Loucy (cell line): ENCODE measurements at regions not wholly inside any gene's neighbourhood (a gene's known extent, or its start where the extent isn't known, plus 50 kb on each side); places are given as distances from the start of the nearest gene placed in this dataset.
"Not testable (repeated sequence)": the region's sequence is repeated elsewhere in the genome, so short reads cannot be mapped to it uniquely, and the experiment has no call there.

Source experiments
- H2AFZ ChIP-seq: fragments of 200-600 bp; sonication (generic); 2 replicates; pipeline ENCODE4 v1.6.0; 2016; ENCODE audit warnings: antibody characterized with exemption, mild to moderate bottlenecking, low read length, moderate library complexity
- H3F3A ChIP-seq: fragments of 200-600 bp; 2 replicates; pipeline ENCODE4 v1.6.0; 2016; ENCODE audit warnings: antibody characterized with exemption, low read depth, mild to moderate bottlenecking
- H3K27me3 ChIP-seq: fragments of 200-600 bp; sonication (generic); 2 replicates; pipeline ENCODE4 v1.6.1; 2014; ENCODE audit warnings: low read length, mild to moderate bottlenecking; ENCODE audit not compliant: insufficient read depth, poor library complexity, severe bottlenecking
- H3K36me3 ChIP-seq: fragments of 200-600 bp; sonication (generic); 2 replicates; pipeline ENCODE4 v1.6.1; 2016; ENCODE audit warnings: low read length; ENCODE audit not compliant: insufficient read depth
- H3K4me1 ChIP-seq: fragments of 200-600 bp; sonication (generic); 2 replicates; pipeline ENCODE4 v1.5.1; 2014; ENCODE audit warnings: low read length, mild to moderate bottlenecking; ENCODE audit not compliant: insufficient read depth, poor library complexity, severe bottlenecking
- H3K4me2 ChIP-seq: fragments of 200-600 bp; sonication (generic); 2 replicates; pipeline ENCODE4 v1.6.0; 2014; ENCODE audit warnings: antibody characterized with exemption, low read length, low read depth, mild to moderate bottlenecking; ENCODE audit not compliant: poor library complexity, severe bottlenecking
- H3K4me3 ChIP-seq: fragments of 200-600 bp; sonication (generic); 2 replicates; pipeline ENCODE4 v1.5.1; 2014; ENCODE audit warnings: low read length, mild to moderate bottlenecking, mixed read lengths; ENCODE audit not compliant: poor library complexity, severe bottlenecking
- H3K79me2 ChIP-seq: fragments of 200-600 bp; sonication (generic); 2 replicates; pipeline ENCODE4 v1.6.1; 2014; ENCODE audit warnings: low read length; ENCODE audit not compliant: insufficient read depth
- H3K9ac ChIP-seq: fragments of 200-600 bp; sonication (generic); 2 replicates; pipeline ENCODE4 v1.6.0; 2014; ENCODE audit warnings: mild to moderate bottlenecking, low read depth, low read length, moderate library complexity; ENCODE audit not compliant: poor library complexity, severe bottlenecking
- H3K9me2 ChIP-seq: fragments of 200-600 bp; sonication (generic); replicated peaks from 2 replicates; pipeline ENCODE4 v1.6.1; 2016; ENCODE audit warnings: low read depth, low read length, mixed read lengths
- H3K9me3 ChIP-seq: fragments of 200-600 bp; sonication (generic); 2 replicates; pipeline ENCODE4 v1.6.1; 2014; ENCODE audit warnings: mild to moderate bottlenecking, antibody characterized with exemption, low read length, low read depth; ENCODE audit not compliant: insufficient read depth
- H4K20me1 ChIP-seq: fragments of 200-600 bp; sonication (generic); 2 replicates; pipeline ENCODE4 v1.6.0; 2014; ENCODE audit warnings: antibody characterized with exemption, low read length, mild to moderate bottlenecking; ENCODE audit not compliant: insufficient read depth, poor library complexity, severe bottlenecking
- CTCF ChIP-seq: fragments of 200-600 bp; sonication (generic); conservative IDR thresholded peaks from 2 replicates; pipeline ENCODE4 v1.5.1; 2014; ENCODE audit warnings: mild to moderate bottlenecking, antibody characterized with exemption, low read length
- EZH2phosphoT487 ChIP-seq: fragments of 200-600 bp; IDR thresholded peaks from 2 replicates; pipeline ENCODE4 v1.6.1; 2018; ENCODE audit warnings: antibody characterized with exemption, mild to moderate bottlenecking, moderate library complexity, borderline replicate concordance

- not testable (repeated sequence) for H3K79me2 ChIP-seq, H3K4me3 ChIP-seq, H4K20me1 ChIP-seq, H3K27me3 ChIP-seq, H3K4me2 ChIP-seq, H3K9me2 ChIP-seq, H2AFZ ChIP-seq, H3K9ac ChIP-seq, H3K36me3 ChIP-seq, H3K9me3 ChIP-seq, H3F3A ChIP-seq
- TF ChIP-seq CTCF: peak; percentile 51
- H3K4me1 ChIP-seq: peaks cover 40% of the 10 kb centered on the region
Observed at GRCh38 chr14:106177266-106178246, 651.2 kb downstream of the TMEM121 start.

DNA sequence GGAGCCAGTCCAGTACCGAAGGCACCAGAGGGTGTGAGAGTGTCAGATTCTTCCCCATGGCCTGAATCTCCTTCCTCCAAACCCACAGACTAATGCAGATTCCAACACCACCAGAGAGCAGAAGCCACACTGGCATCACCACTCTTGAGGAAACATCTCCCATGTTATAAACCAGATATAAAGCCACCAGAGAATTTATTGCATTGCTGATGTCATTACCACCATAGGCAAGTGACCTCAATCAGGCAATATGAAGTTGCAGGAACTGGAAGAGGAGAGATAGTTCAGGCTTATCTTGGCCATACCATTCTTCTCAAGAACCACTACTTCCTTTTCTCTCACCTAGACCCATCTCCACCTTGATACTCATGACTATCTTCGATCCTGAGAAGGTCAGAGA is 653.4 kb downstream of the TMEM121 start:
- H3K4me3 ChIP-seq: no peak overlapping the region
- no peaks in the 10 kb centered on the region for H3K9me3 ChIP-seq
- H4K20me1 ChIP-seq: no peaks in the 10 kb centered on the region
- H3K4me1 ChIP-seq: peaks cover 34% of the 10 kb centered on the region
- H3K27me3 ChIP-seq: no peaks in the 10 kb centered on the region
- no peak overlapping the region for H2AFZ ChIP-seq
- H3K9ac ChIP-seq: no peak overlapping the region
- no peak for TF ChIP-seq CTCF
- no peak for TF ChIP-seq EZH2phosphoT487
- H3K9me2 ChIP-seq: no peaks in the 10 kb centered on the region
- H3F3A ChIP-seq: no peaks in the 10 kb centered on the region
- H3K36me3 ChIP-seq: no peaks in the 10 kb centered on the region
- H3K79me2 ChIP-seq: no peaks in the 10 kb centered on the region
- no peak overlapping the region for H3K4me2 ChIP-seq

- H3K4me1 ChIP-seq: peaks cover 25% of the 10 kb centered on the region
- not testable (repeated sequence) for H3K9me3 ChIP-seq
Observed at GRCh38 chr14:106184771-106185170, 658.4 kb downstream of the TMEM121 start.

DNA sequence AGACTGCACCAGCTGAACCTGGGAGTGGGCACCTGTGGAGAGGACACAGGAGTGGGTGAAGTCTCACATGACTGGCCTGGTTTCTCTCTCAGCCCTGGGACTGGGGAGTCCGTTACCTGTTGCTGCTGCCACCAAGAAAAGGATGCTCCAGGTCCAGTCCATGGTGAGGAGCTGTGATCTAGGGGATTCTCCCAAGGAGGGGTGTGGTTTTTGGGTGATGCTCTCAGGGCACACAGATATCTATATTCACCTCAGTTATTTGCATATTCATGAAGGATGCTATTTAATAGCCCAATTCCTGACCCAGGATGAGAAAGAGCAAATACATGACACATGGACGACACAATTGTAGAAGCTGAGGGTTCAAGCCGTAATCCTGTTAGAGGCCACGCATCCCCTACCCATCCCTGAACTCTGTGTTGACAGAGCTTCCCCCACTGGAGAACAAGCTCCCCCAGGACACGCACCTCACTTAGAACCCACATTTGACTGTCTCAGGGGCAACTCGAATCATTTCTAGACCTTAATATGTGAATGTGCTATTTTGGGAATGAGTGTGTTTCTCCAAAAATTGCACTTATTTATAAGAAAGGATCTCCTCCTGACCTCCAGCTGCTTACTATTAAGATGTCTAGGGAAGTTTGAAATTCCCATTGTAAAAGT is 658.9 kb downstream of the TMEM121 start:
- not testable (repeated sequence) for H3K36me3 ChIP-seq, H3K9me2 ChIP-seq, H4K20me1 ChIP-seq, H3K9me3 ChIP-seq, H3K27me3 ChIP-seq, H2AFZ ChIP-seq, H3K79me2 ChIP-seq, H3F3A ChIP-seq
- Histone ChIP-seq H3K9ac (peak overlapping the region; percentile 4), H3K4me1 (peaks cover 20% of the 10 kb centered on the region), H3K4me2 (peak overlapping the region; percentile 67), H3K4me3 (peak overlapping the region; percentile 28)

More at GRCh38 chr14:106184771-106185170, 658.4 kb downstream of the TMEM121 start:
- H3K79me2 ChIP-seq, H3F3A ChIP-seq, H3K36me3 ChIP-seq, H3K27me3 ChIP-seq, H4K20me1 ChIP-seq, H3K9me2 ChIP-seq, H2AFZ ChIP-seq: not testable (repeated sequence)
- H3K4me2 ChIP-seq: peak overlapping the region; percentile 67
- H3K4me3 ChIP-seq: peak overlapping the region; percentile 28
- peak overlapping the region; percentile 12 for H3K9ac ChIP-seq
